NT2/D1 (cell line): ENCODE measurements at regions not wholly inside any gene's neighbourhood (a gene's known extent, or its start where the extent isn't known, plus 50 kb on each side); places are given as distances from the start of the nearest gene placed in this dataset.

Experiments
- SUZ12 ChIP-seq: IDR thresholded peaks from 2 replicates; pipeline ENCODE4 v1.6.1; 2011; ENCODE audit not compliant: insufficient read length, insufficient read depth; ENCODE audit errors: extremely low read depth
- YY1 ChIP-seq: IDR thresholded peaks from 2 replicates; pipeline ENCODE4 v1.6.1; 2011; ENCODE audit not compliant: insufficient read length, insufficient read depth
- ZNF274 ChIP-seq: IDR thresholded peaks from 2 replicates; pipeline ENCODE4 v1.6.1; 2011; ENCODE audit warnings: mild to moderate bottlenecking, low read depth, low read length

- no peak for TF ChIP-seq ZNF274
- no peak for TF ChIP-seq YY1
- no peak for TF ChIP-seq SUZ12
Observed at GRCh38 chr5:165282491-165282890, 1777.1 kb downstream of the MAT2B start.
